HG03060 (cell line): ENCODE measurements at regions not wholly inside any gene's neighbourhood (a gene's known extent, or its start where the extent isn't known, plus 50 kb on each side); places are given as distances from the start of the nearest gene placed in this dataset.
"Not testable (repeated sequence)": the region's sequence is repeated elsewhere in the genome, so short reads cannot be mapped to it uniquely, and the experiment has no call there.

Source experiments
- ATAC-seq: cut with Tn5 transposase; IDR thresholded peaks from one replicate; pipeline ENCODE4 v1.9.1; 2021; ENCODE audit warnings: low read depth, moderate number of reproducible peaks; ENCODE audit not compliant: unreplicated experiment

DNA sequence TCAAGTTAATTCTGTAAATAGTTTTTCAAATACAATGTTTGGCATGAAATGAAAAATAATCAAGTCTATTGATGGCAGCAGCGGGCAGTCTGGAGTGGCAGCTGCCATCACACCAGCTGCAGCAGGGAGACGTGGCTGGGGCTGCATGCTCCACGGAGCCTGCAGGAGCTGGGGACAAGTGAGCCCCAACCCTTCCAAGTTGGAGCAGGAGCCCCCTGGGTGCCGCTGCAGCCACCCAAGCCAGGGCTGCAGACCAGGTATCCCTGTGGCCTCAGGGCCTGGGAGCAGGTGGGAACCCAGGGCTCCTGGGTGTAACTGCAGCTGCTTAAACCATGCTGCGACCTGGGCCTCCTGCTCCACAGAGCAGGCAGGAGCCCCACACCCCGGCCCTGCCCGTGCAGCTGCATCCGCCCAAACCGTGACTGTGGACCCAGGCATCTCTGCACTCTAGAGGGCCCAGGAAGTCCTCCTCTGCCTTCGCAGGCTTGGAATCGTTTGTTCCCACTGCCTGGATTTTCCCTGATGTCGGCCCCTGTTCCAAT is 257.4 kb downstream of the PLOD2 start:
- ATAC-seq: no peak

DNA sequence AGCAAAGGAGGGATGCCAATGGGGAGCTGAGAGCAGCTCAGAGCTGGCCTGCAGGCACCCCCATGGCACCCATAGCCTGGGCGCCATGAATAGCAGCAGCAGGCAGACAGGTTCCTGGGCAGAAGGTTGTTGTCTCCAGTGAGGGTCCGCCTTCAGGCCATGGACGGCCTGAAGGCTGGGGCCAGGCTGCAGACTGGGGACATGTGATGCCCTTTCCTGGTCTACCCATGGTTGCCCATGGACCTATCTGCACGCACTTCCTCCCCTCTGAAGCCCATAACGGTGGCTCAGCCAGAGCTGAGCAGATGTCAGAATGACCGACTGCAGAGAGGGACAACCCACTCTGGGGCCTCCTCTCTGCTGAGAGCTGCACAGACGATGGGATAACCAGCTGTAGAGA is 256.8 kb downstream of the PLOD2 start:
- no peak for ATAC-seq

DNA sequence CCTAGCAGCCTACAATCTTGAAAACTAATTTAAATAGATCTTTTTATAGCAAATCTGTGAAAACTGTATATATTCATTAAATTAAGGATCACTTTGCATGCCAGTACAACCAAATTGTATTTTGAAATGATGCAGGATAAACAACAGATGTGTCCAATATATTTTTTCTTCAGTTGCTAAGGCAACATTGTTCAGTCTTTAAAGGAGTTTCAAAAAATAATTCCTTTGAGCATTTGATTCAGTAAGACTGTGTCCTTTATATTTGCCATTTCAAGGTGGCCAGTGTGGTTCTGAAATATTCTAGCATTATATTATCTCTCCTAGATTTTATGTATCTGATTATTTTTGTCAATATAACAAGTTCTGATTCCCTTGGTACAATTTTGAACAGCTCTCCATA is 254.7 kb downstream of the PLOD2 start:
- no peak for ATAC-seq

DNA sequence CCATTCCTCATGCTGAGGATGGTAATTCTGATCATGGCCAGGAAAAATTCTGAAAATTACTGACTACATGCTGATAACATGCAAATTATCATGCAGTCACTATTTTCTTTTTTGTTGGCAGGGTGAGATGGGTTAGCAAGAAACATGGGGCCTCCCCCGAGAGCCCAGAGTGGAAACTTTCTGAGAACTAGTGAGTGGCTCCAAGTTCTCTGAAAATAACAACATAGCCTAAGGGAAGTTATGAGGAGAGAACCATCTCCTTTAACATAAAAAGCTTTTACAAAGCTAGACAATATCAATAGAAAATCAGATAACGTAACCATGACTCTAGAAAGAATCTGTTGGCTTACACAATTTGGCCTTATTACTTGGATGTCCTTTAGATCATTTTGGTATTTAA is 254.2 kb downstream of the PLOD2 start:
- ATAC-seq: no peak

DNA sequence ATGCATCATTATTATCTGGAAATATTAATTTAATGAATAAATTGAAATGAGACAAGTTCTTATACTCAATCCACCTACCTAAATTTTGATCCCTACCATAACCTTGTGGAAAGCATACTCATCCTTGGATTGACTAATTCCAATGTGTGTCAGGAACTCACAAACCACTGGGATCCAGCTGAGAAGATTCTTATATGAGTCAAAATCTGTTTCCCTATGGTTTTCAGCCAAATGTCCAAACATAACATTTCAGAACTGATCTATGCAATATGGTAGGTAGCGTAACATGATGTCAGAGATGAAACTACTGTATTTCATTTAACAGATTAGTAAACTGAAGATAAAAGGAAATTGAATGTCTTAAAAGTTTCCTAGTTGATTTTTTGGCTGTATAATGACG is 250.0 kb downstream of the PLOD2 start:
- no peak for ATAC-seq

DNA sequence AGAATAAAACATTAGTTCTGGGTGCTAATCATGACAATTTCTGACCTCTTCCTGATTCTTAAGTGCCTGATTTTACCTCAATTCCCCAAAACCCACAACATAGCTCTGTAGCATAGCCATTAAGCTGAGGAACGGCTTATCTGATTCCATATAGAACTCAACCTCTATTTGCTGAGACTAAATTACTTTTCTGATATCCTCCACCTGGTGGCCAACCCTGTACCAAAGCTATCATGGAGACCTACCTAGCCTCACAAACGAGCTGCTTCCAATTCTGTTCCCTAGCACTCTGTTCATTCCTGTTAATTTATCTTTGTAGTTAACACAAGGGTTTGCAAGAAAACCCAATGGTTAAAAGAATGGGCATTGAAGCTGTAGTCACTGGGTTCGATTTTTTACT is 245.2 kb downstream of the PLOD2 start:
- ATAC-seq: no peak

DNA sequence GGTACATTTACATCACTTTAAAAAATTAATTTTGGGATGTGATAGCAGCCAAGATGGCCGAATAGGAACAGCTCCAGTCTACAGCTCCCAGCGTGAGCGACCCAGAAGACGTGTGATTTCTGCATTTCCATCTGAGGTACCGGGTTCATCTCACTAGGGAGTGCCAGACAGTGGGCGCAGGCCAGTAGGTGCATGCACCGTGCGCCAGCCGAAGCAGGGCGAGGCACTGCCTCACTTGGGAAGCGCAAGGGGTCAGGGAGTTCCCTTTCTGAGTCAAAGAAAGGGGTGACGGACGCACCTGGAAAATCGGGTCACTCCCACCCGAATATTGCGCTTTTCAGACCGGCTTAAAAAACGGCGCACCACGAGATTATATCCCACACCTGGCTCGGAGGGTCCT is 233.2 kb downstream of the PLOD2 start:
- not testable (repeated sequence) for ATAC-seq

DNA sequence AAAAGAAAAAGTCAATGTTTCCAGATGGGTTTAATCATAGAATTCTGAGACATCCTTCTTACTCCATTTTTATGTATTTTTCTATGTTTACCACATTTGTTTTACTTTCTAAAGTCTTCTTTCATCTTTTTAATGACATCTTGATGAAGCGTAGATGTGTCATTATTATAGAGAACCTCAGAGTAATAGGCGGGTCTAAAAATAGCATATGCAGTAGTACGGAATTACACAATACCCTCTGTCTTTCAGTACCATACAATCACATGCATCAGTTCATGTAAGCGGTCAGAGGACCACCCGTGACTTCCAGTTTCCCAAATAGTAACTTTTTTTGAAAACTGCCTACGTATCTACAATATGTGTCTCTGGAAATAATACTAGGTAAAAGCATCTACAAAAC is 224.0 kb downstream of the PLOD2 start:
- no peak for ATAC-seq

DNA sequence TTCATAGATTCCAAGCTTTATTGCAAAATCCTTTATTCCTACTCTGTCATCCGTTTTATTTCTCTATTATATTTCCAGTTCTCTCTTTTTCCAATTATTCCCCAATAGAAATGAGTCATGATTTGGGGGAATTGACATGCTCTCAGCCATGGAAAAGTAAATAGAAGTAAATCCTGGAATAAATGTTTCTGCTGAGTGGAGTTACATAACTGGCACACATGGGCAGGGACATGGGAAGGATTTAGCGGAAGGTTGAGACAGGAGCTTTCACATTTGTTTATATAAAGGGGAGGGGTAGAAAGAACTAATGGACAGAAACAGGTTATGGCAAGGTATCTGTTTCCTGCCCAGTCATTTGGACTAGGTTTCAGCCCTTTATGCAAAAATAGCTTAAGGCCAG is 221.6 kb downstream of the PLOD2 start:
- no peak for ATAC-seq

DNA sequence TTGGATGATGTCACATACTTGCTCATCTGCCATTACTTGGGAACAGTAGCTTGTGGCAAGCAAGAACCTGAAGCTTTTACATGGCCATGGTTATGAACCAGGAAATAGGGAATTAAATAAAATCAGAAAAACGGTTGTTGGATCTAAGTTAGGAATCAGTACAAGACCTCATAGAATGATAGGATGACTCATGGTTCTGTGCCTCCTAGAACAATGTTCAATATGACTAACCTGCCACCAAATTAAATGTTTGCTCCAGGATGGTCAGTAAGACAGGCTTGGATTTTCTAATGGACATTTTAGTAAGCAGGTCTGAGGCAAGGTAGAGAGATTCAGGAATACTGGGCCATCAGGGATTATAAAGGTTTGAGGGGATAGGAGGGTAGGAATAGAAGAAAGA is 218.9 kb downstream of the PLOD2 start:
- ATAC-seq: no peak

DNA sequence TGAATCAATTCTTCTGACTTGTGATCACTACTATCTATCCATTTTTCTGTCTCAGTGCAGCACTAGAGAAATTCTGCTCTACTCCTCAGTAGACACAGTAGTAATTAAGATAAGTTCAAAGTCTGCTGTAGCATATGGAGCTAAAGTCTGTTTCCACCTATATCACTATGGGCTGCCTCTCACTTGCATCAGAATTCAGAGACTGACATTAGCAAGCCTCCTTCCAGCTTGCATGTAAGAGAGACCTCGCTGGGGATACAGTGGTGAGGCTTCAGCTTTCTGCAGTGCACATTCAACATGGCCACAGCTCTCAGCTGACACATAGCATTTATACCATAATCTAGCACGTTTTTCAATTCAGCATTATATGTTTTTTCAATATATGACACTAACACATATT is 217.0 kb downstream of the PLOD2 start:
- ATAC-seq: no peak

DNA sequence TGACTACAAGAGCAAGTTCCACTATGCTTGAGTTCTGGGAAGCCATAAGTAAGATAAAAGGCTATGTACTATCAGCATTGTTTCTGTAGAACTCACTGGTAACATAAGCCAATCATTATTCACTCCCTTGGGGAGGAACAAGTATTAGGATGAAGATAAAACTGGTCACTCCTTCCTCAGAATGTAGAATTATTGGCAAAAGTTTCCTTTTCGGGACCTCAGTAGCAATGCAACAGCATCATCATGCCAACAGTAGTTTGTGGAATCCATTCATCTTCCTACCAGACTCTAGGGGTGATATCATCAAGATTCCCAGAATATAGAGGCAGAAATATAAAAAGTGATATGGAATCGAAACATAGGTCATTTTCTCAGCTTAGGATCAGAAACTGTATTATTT is 209.5 kb downstream of the PLOD2 start:
- no peak for ATAC-seq

DNA sequence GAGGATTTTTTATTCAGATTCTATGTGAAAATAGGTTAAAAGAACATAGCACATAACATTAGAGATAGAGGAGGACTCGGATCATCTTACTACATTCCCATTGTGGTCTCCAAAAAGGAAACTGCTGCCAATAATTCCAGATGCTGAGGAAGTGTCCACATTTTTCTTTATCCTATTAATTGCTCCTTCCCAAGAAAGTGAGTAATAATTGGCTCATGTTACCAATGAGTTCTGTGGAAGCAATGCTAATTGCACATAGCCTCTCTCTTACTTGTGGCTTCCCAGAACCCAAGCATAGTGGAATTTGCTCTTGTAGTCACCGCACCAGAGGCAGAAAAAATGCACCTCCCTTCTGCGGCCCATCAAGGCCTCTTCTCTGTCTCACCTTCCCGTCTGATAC is 208.4 kb downstream of the PLOD2 start:
- no peak for ATAC-seq

DNA sequence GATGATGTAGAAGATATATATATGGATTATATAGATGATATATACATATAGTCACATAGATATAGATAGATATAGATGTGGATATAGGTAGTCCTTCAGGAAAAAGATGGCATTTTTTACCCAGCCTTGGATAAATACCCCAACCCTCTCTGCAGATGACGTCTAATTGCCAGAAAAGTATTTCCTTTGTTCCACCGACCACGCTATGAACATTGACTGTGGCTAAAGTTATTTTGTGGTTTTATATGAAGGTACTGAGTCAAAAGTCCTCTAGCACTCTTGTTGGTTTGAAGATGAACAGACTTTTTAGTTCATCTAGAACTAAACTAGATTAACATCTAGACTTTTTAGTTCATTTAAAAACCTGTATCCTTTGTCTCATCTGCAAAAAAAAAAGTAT is 207.7 kb downstream of the PLOD2 start:
- no peak for ATAC-seq

DNA sequence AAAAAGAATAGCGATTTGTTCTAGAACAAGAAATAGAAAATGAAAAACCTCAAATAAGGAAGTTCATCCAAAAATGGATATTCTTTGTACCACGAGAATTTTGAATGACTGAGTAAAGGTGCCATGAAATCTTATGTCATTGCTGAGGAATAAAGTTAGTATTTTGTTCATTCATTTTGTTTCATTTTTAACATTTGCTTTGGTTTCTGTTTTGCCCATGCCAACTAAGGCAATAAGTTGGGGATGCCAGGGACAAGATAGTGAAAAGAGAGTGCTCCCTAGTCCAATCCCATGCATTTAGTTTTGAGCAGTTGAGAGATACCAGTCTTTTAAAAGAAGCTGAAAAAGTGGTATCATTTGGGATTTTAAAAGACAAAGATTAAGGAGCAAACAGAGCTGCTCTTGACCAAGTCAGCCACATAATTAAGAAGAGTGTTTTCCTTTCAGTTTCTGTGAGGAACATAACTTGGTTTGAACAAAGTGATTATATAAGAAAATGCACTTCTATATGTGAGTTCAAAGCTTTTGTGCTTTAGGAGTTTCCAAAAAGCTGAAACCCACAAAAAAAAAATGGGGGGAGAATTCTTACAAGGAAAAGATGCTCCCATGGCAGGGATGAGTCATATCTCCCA is 201.4 kb downstream of the PLOD2 start:
- ATAC-seq: no peak

DNA sequence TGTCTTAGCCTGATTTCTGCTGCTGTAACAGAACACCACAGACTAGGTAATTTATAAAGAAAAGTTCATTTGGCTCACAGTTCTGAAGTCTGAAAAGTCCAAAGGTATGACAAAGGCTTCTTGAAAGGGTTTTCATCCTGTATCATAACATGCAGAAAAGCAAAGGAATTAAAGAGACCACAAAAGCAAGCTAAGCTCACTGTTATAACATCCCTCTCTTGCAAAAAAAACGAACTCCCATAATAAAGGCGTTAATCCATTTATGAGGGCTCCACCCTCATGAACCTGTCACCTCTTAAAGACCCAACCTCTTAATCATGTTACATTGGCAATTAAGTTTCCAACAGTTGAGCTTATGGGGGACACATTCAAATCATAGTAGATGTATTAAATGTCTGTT is 197.9 kb downstream of the PLOD2 start:
- ATAC-seq: no peak

DNA sequence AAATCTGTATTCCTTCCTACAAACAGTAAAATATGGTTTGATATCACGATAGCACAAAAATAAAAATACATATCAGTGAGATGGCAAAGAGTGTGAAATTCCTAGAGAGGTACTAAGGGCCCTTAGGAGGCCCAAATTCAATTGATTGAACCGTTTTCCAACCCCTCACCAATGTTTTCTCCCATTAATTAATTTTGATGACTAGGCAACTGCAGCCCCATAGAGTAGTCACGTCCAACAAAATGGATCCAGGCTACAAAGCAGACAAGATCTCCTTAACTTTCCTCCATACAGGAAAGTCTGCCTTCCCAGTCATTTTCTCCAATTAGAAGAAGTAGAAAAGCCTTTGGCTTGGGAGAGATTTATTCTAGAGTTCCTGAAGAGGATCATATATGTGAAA is 193.9 kb downstream of the PLOD2 start:
- no peak for ATAC-seq

DNA sequence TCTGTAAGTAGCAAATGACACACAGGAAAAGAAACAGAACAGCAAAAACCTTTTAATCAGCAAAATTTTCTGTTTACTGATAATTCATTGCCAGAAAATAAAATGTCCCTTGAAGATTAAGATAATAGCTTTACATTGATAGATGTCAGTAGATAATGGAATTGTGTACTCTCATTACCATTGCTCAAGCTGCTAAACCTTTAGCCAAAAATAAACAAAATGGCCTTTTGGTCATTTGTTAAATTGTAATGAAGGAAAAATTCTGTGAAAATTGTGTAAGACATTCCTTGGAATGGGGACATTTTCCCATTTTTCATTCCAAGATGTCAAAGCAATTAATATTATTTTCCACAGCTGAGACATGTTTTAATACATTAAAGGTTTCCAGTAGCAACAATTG is 189.8 kb downstream of the PLOD2 start:
- no peak for ATAC-seq

DNA sequence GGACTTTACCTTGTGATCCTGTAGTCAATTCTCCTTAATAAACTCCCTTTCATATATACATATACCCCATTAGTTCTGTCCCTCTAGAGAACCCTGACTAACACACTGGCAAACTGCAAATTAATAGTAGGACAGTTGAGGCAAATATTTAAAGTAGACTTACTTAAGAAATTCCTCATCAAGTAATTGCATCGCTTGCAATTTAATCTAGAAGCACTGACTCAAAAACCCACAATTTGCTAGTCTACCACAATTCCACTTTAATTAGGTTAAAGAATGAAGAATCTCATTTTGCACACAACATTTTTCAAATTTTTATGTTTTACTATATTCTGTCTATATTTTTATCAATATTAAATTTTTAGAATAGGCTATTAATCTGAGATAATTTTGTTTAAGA is 188.1 kb downstream of the PLOD2 start:
- no peak for ATAC-seq

DNA sequence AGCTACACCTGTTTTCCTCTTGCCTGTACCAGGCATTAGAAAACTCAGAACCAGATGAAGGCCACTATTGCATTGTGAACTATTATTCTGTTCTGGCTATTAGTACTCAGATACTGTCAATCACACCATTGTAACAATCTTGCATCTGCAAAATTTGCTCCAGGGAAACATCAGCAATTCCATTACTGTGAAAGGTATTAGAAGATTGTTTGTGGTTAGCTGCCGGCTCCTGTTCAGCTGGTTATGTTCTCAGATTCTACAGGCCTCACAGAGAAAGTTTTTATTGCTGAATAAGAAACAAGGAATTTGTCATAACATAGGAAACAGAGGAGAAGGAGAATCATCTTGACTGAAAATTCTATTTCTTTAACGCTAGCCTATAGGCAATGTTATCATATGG is 179.9 kb downstream of the PLOD2 start:
- no peak for ATAC-seq

DNA sequence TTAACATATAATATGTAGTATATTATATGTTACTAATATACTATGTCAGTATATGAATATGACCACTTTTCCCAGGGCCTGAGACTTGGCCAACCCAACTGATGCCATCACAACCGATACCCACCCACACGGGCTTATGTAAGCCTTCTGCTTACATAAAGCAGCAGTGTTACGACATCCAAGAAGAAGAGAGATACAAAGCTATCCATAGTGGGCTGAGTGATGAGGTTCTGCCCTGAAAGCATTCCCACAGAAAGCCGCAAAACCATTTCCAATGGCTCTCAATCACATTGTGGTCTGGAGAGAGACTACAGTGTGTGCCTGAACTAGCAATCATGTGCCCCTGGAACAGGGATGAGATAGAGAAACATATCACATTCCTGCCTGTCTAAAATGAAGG is 177.9 kb downstream of the PLOD2 start:
- no peak for ATAC-seq
